Fibroblast of pulmonary artery (primary cell): ENCODE measurements at regions not wholly inside any gene's neighbourhood (a gene's known extent, or its start where the extent isn't known, plus 50 kb on each side); places are given as distances from the start of the nearest gene placed in this dataset.

Experiments used
- DNase-seq: peaks from one replicate; pipeline ENCODE4 v3.0.0-alpha.2; 2010; ENCODE audit warnings: low read depth
- H3K4me3 ChIP-seq: replicated peaks from 2 replicates; pipeline ENCODE4 v1.5.1; 2011; ENCODE audit warnings: low read depth, mild to moderate bottlenecking, control low read depth, low read length, moderate library complexity
- TF ChIP-seq, protein P1 (sequence below): IDR thresholded peaks from 2 replicates; pipeline ENCODE4 v1.5.1; 2011; ENCODE audit warnings: mild to moderate bottlenecking, control low read depth, low read length, inconsistent platforms; ENCODE audit errors: missing control alignments

- TF ChIP-seq, protein P1, sequence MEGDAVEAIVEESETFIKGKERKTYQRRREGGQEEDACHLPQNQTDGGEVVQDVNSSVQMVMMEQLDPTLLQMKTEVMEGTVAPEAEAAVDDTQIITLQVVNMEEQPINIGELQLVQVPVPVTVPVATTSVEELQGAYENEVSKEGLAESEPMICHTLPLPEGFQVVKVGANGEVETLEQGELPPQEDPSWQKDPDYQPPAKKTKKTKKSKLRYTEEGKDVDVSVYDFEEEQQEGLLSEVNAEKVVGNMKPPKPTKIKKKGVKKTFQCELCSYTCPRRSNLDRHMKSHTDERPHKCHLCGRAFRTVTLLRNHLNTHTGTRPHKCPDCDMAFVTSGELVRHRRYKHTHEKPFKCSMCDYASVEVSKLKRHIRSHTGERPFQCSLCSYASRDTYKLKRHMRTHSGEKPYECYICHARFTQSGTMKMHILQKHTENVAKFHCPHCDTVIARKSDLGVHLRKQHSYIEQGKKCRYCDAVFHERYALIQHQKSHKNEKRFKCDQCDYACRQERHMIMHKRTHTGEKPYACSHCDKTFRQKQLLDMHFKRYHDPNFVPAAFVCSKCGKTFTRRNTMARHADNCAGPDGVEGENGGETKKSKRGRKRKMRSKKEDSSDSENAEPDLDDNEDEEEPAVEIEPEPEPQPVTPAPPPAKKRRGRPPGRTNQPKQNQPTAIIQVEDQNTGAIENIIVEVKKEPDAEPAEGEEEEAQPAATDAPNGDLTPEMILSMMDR = no peak
- peak; percentile 60 for DNase-seq
- no peak overlapping the region for H3K4me3 ChIP-seq
These were observed 61.9 kb upstream of the ZCCHC13 start for GRCh38 chrX:74242050-74242449.

DNA sequence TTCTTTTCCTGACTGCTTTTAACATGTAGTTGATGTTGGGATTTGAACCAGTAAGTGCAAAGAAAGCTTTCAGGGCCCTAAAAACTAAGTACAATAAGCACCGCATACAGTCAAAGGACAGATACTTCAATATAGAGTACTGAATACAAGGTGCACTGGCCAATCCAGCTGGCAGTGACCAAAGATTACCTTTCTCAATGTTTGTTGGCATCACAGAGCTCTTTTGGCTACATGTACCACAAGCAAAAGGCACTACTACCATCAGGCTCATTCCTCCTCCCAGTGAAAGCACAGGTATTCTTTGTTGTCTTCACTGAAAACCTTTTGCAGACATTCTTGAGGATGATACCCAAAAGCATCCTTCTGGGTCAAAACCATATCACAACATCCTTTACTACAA, 65.2 kb upstream of the ZCCHC13 start:
- no peak for DNase-seq
- TF ChIP-seq, protein P1 = no peak

DNA sequence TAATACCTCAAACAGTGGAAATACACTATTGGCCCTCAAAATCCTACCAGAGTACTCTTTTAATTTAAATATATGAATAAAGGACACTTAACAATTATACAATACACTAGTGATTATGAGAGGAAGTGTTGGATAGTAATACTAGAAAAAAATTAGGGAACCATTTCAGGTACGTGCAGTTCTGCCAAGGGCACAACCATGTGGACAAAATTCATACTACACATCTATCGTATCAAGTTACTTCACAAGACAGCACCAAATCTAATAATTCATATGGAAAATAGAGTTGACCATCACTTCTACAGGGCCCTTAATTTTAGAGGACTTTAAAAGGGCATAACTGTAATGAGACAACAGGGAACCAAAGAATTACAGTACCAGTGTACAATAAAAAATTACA, 69.2 kb upstream of the ZCCHC13 start:
- no peak overlapping the region for H3K4me3 ChIP-seq

More for the DNA sequence above, 65.2 kb upstream of the ZCCHC13 start:
- no peak overlapping the region for H3K4me3 ChIP-seq

GRCh38 chrX:74232859-74233258, 71.1 kb upstream of the ZCCHC13 start:
- TF ChIP-seq, protein P1 = peak; percentile 3
- H3K4me3 ChIP-seq = no peak overlapping the region
- peak; percentile 50 for DNase-seq

More for the DNA sequence above, 69.2 kb upstream of the ZCCHC13 start:
- TF ChIP-seq, protein P1 = no peak
- no peak for DNase-seq

DNA sequence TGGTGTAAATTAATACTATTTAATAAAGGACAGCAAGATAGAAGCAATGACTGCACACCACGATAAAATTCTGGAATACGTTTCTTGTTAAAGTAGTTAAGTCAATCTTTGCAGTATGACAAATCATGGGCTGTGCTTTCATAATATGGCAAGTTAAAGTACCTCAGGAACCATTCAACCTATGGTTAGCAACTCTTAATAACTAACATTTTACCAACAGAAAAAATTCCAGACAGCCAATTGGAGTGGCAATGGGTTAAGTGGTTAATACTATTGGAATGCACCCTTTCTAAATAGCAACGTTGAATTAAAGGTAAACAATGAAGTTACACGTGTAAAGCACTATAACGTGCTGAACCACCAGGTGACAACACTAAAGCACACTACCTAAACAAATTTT, 72.4 kb upstream of the ZCCHC13 start:
- DNase-seq = no peak
- no peak overlapping the region for H3K4me3 ChIP-seq
- TF ChIP-seq, protein P1 = no peak

DNA sequence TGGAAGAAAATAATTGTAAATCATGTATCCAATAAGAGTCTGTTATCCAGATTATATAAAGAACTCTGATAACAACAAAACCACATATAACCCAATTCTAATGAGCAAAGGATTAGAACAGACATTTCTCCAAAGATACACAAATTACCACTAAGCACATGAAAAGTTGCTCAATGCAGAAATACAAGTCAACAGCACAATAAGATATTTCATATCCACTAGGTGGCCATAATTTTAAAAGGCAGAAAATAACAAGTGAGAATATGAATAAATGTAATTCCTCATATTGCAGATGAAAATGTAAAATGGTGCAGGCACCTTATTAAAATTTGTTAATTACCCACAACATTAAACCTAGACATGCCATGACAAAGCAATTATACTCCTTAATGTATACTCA, 73.9 kb upstream of the ZCCHC13 start:
- no peak for DNase-seq
- H3K4me3 ChIP-seq = no peak overlapping the region

GRCh38 chrX:74225111-74225510, 78.9 kb upstream of the ZCCHC13 start:
- no peak overlapping the region for H3K4me3 ChIP-seq
- TF ChIP-seq, protein P1 = no peak

More for the DNA sequence above, 73.9 kb upstream of the ZCCHC13 start:
- TF ChIP-seq, protein P1 = peak; percentile 8

More at GRCh38 chrX:74225111-74225510, 78.9 kb upstream of the ZCCHC13 start:
- no peak for DNase-seq
